ENCODE measurements at regions not wholly inside any gene's neighbourhood (a gene's known extent, or its start where the extent isn't known, plus 50 kb on each side); places are given as distances from the start of the nearest gene placed in this dataset.

GRCh38 chr14:77990337-77990736, 179.8 kb upstream of the NRXN3 start:
- no peak for TF ChIP-seq CTCF (IDR thresholded peaks at IDR 0.05)
- no peak for TF ChIP-seq POLR2AphosphoS5 (IDR thresholded peaks at IDR 0.05)

Data from breast epithelium (tissue), 3 donors.